Brain microvascular endothelial cell (primary cell): ENCODE measurements at regions not wholly inside any gene's neighbourhood (a gene's known extent, or its start where the extent isn't known, plus 50 kb on each side); places are given as distances from the start of the nearest gene placed in this dataset.

Experiments
- DNase-seq: peaks from one replicate; pipeline ENCODE4 v3.0.0-alpha.2; 2020
- H3K27ac ChIP-seq: fragments of 250-450 bp; sonication (Bioruptor Pico); 2 replicates; pipeline ENCODE4 v1.5.1; 2020; ENCODE audit warnings: mild to moderate bottlenecking, moderate library complexity
- H3K27me3 ChIP-seq: fragments of 250-450 bp; sonication (Bioruptor Pico); replicated peaks from 2 replicates; pipeline ENCODE4 v1.5.1; 2020; ENCODE audit warnings: mild to moderate bottlenecking
- H3K36me3 ChIP-seq: fragments of 250-450 bp; sonication (Bioruptor Pico); replicated peaks from 2 replicates; pipeline ENCODE4 v1.5.1; 2020; ENCODE audit warnings: mild to moderate bottlenecking
- H3K4me3 ChIP-seq: 2 replicates; pipeline ENCODE4 v1.5.1; 2011; ENCODE audit warnings: low read depth, mild to moderate bottlenecking, control low read depth, low read length, moderate library complexity
- CTCF ChIP-seq: IDR thresholded peaks from 2 replicates; pipeline ENCODE4 v1.5.1; 2011; ENCODE audit warnings: low read depth, mild to moderate bottlenecking, moderate library complexity, low read length, control low read depth, inconsistent platforms; ENCODE audit errors: missing control alignments
- in situ Hi-C: cut with HindIII; loops from 2 replicates; pipeline ENCODE4 v1.10.0; 2017; ENCODE audit warnings: low sequenced_read_pairs, low pct_ligation_motif_present

GRCh38 chr5:100731768-100732167, 171.3 kb downstream of the ST8SIA4 start:
- no peaks in the 10 kb centered on the region for H3K36me3 ChIP-seq
- no peak for DNase-seq
- in situ Hi-C loops = no loop called here
- H3K4me3 ChIP-seq = no peak overlapping the region
- H3K27me3 ChIP-seq = no peaks in the 10 kb centered on the region
- TF ChIP-seq CTCF = no peak
- no peak overlapping the region for H3K27ac ChIP-seq

- Histone ChIP-seq H3K4me3 (no peak overlapping the region), H3K27me3 (no peaks in the 10 kb centered on the region), H3K36me3 (no peaks in the 10 kb centered on the region), H3K27ac (no peak overlapping the region)
- in situ Hi-C loops = no loop called here
- no peak for TF ChIP-seq CTCF
- no peak for DNase-seq
Measured at GRCh38 chr5:100746730-100747129, 156.4 kb downstream of the ST8SIA4 start.

- Histone ChIP-seq H3K27ac (no peak overlapping the region), H3K27me3 (no peaks in the 10 kb centered on the region), H3K36me3 (no peaks in the 10 kb centered on the region), H3K4me3 (no peak overlapping the region)
- in situ Hi-C loops = no loop called here
- TF ChIP-seq CTCF = no peak
- DNase-seq = no peak
Measured at GRCh38 chr5:100749771-100750284, 153.3 kb downstream of the ST8SIA4 start.

- DNase-seq = no peak
- Histone ChIP-seq H3K4me3 (no peak overlapping the region), H3K36me3 (no peaks in the 10 kb centered on the region), H3K27me3 (no peaks in the 10 kb centered on the region), H3K27ac (no peak overlapping the region)
- no peak for TF ChIP-seq CTCF
- in situ Hi-C loops = no loop called here
Measured at GRCh38 chr5:100755435-100755834, 147.6 kb downstream of the ST8SIA4 start.
